ENCODE measurements at regions not wholly inside any gene's neighbourhood (a gene's known extent, or its start where the extent isn't known, plus 50 kb on each side); places are given as distances from the start of the nearest gene placed in this dataset.

GRCh38 chr5:85476617-85477016 lies 1091.9 kb upstream of the EDIL3 start:
- no peak overlapping the region for H3K4me3 ChIP-seq
- H3K27ac ChIP-seq: no peak overlapping the region
- FAIRE-seq (no peak), DNase-seq (no peak), ATAC-seq (no peak)
- no peaks in the 10 kb centered on the region for H3K9me3 ChIP-seq
- H3K36me3 ChIP-seq: no peaks in the 10 kb centered on the region
- H3K27me3 ChIP-seq: no peaks in the 10 kb centered on the region
- intact Hi-C loops (cut with DNase I): no loop called here
- no peak for TF ChIP-seq CTCF (IDR thresholded peaks at IDR 0.05)
- H3K4me1 ChIP-seq: no peaks in the 10 kb centered on the region

- no peak overlapping the region for H3K4me3 ChIP-seq
- TF ChIP-seq CTCF (IDR thresholded peaks at IDR 0.05): no peak
- no peak for ATAC-seq
- H3K36me3 ChIP-seq: no peaks in the 10 kb centered on the region
- WGBS, 2 donors: 74 to 84% methylated on average over 4 of the region's 4 CpGs
- intact Hi-C loops (cut with DNase I): no loop called here
- H3K27ac ChIP-seq: no peak overlapping the region
- H3K27me3 ChIP-seq: no peaks in the 10 kb centered on the region
- DNase-seq: no peak
- no peaks in the 10 kb centered on the region for H3K9me3 ChIP-seq
- FAIRE-seq: no peak
- H3K4me1 ChIP-seq: no peaks in the 10 kb centered on the region
Observed at GRCh38 chr5:85479849-85480248, 1095.2 kb upstream of the EDIL3 start.

GRCh38 chr5:85484982-85485574 lies 1100.4 kb upstream of the EDIL3 start:
- intact Hi-C loops (cut with DNase I): no loop called here
- ATAC-seq (no peak), DNase-seq (no peak), FAIRE-seq (no peak)
- no peaks in the 10 kb centered on the region for H3K27me3 ChIP-seq
- no peak for TF ChIP-seq CTCF (IDR thresholded peaks at IDR 0.05)
- WGBS, 2 donors: 73 to 85% methylated on average over 2 of the region's 2 CpGs
- no peaks in the 10 kb centered on the region for H3K9me3 ChIP-seq
- H3K4me3 ChIP-seq: no peak overlapping the region
- no peaks in the 10 kb centered on the region for H3K4me1 ChIP-seq
- H3K27ac ChIP-seq: no peak overlapping the region
- H3K36me3 ChIP-seq: no peaks in the 10 kb centered on the region

GRCh38 chr5:85488295-85488694 lies 1103.6 kb upstream of the EDIL3 start:
- Histone ChIP-seq H3K4me1 (no peaks in the 10 kb centered on the region), H3K27ac (no peak overlapping the region), H3K4me3 (no peak overlapping the region), H3K36me3 (no peaks in the 10 kb centered on the region), H3K27me3 (no peaks in the 10 kb centered on the region), H3K9me3 (no peaks in the 10 kb centered on the region)
- DNase-seq: no peak
- intact Hi-C loops (cut with DNase I): no loop called here
- no peak for TF ChIP-seq CTCF (IDR thresholded peaks at IDR 0.05)
- ATAC-seq: no peak
- no peak for FAIRE-seq

GRCh38 chr5:85500869-85501268 lies 1116.2 kb upstream of the EDIL3 start:
- Histone ChIP-seq H3K27ac (no peak overlapping the region), H3K9me3 (no peaks in the 10 kb centered on the region), H3K27me3 (no peaks in the 10 kb centered on the region), H3K4me1 (no peaks in the 10 kb centered on the region), H3K36me3 (no peaks in the 10 kb centered on the region), H3K4me3 (no peak overlapping the region)
- ATAC-seq: no peak
- intact Hi-C loops (cut with DNase I): no loop called here
- FAIRE-seq: no peak
- DNase-seq: no peak
- no peak for TF ChIP-seq CTCF (IDR thresholded peaks at IDR 0.05)

Measured in pancreas (tissue), 10 donors.